Heart left ventricle (tissue), 16 donors: ENCODE measurements at regions not wholly inside any gene's neighbourhood (a gene's known extent, or its start where the extent isn't known, plus 50 kb on each side); places are given as distances from the start of the nearest gene placed in this dataset.

Experiments used
- ATAC-seq, 4 donors: fragments of 200-7000 bp; cut with Tn5 transposase; one replicate each; pipeline ENCODE4 v1.9.1; 2020 to 2022; ENCODE audit warnings: moderate library complexity in 4 of 4, mild to moderate bottlenecking in 3 of 4, moderate number of reproducible peaks in 1 of 4
- DNase-seq, 5 donors: peaks; one replicate each; pipeline ENCODE4 v3.0.0-alpha.2; 2020
- H3K27ac ChIP-seq, 12 donors: fragments of 200-600 bp; sonication (generic) in 4 of 12; one replicate each; pipeline versions ENCODE4 v1.5.0 to v1.8.0; 2016 to 2022; ENCODE audit warnings: mild to moderate bottlenecking in 2 of 12
- H3K27me3 ChIP-seq, 9 donors: fragments of 200-600 bp; sonication (generic) in 2 of 9; one replicate each; pipeline versions ENCODE4 v1.5.1 to v1.8.0; 2016 to 2022; ENCODE audit warnings: mild to moderate bottlenecking in 3 of 9
- H3K36me3 ChIP-seq, 9 donors: fragments of 200-600 bp; sonication (generic) in 2 of 9; one replicate each; pipeline versions ENCODE4 v1.5.0 to v1.8.0; 2018 to 2022; ENCODE audit warnings: mild to moderate bottlenecking in 2 of 9
- H3K4me1 ChIP-seq, 12 donors: fragments of 200-600 bp; sonication (generic) in 4 of 12; one replicate each; pipeline versions ENCODE4 v1.5.0 to v1.8.0; 2016 to 2022; ENCODE audit warnings: mild to moderate bottlenecking in 3 of 12
- H3K4me3 ChIP-seq, 12 donors: fragments of 200-600 bp; sonication (generic) in 4 of 12; one replicate each; pipeline versions ENCODE4 v1.5.0 to v1.8.0; 2017 to 2022; ENCODE audit warnings: mild to moderate bottlenecking in 9 of 12, moderate library complexity in 4 of 12
- H3K9me3 ChIP-seq, 12 donors: fragments of 200-600 bp; sonication (generic) in 4 of 12; one replicate each; pipeline versions ENCODE4 v1.5.0 to v1.8.0; 2016 to 2022; ENCODE audit warnings: mild to moderate bottlenecking in 1 of 12
- POLR2A ChIP-seq, 2 donors: fragments of 450-650 bp; IDR thresholded peaks; one replicate each; pipeline ENCODE4 v1.6.1; 2017; ENCODE audit warnings: antibody characterized with exemption in 2 of 2, mild to moderate bottlenecking in 2 of 2, moderate library complexity in 2 of 2
- WGBS, 4 donors: extraction: QIAGEN DNeasy Blood & Tissue Kit in 2 of 4; methylation state at CpG; one replicate each; pipeline versions ENCODE4 v1.1.5 to v1.1.7; 2013 to 2018; 5-methylcytosine and 5-hydroxymethylcytosine counted together
- intact Hi-C, 10 donors: fragments of 100-400 bp; cut with DNase I; formaldehyde crosslinking; loops; one replicate each; pipeline versions ENCODE4 v1.11.1 to v1.14.2; 2022
- TF ChIP-seq, protein P1 (sequence below), 12 donors: fragments of 200-600 bp; sonication (generic) in 4 of 12; IDR thresholded peaks; one replicate each; pipeline versions ENCODE4 v1.5.0 to v1.8.0; 2018 to 2022; ENCODE audit warnings: antibody characterized with exemption in 12 of 12, mild to moderate bottlenecking in 5 of 12
- donor health status: ischemic (EF 13 %, LVEDD 7.1; RV severe dilation, severe dysfunction).
- donor health status: healthy with polysubstance abuse.
- donor health status: DM: no; HTN: yes; CAD: no.
- donor health status: DM: no; HTN: no; CAD: no.
- donor health status: ischemic (EF 25% LVEDD 6.9; RV normal size, moderate dysfunction).
- donor health status: ischemic (EF 25% LVEDD 5.7; RV mildly dilated, moderate dysfunction).
- donor health status: healthy.
- donor health status: DM: yes; HTN: yes; CAD: no.
- donor health status: ischemic (EF 35%, LVEDD 5.7; RV mildly dilated, moderate dysfunction).
- donor health status: nonischemic (EF 11% LVEDD 7.7; RV severe dilation, severe dysfunction).
- donor health status: DM: yes; HTN: yes; CAD: no.
- donor health status: PGD.
- donor health status: ischemic (EF 29% LVEDD 5.4; RV normal size, mild dysfunction).
- donor health status: nonischemic (EF 23%, LVEDD 6.1; RV moderate dilation, normal function).

DNA sequence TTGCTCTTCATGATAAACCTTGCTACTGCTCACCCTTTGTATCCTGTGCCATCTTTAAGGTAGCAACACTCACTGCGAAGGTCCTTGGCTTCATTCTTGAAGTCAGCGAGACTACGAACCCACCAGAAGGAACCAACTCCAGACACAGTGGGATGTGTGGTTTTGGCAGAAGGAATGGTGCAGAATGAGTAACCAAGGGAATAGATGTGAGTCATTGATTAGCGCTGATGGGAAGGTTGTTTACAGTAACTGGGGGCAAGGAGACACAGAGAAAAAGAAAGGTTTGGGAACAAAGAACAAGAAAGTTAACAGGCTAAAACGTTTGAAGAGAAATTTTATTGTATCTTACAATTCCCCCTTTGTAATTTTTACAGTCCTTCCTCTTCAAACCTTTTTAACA is 266.1 kb upstream of the AMELY start:
- ATAC-seq (no peak), DNase-seq (no peak)
- Histone ChIP-seq H3K36me3 (no peaks in the 10 kb centered on the region), H3K27ac (no peak overlapping the region), H3K9me3 (no peaks in the 10 kb centered on the region), H3K4me1 (no peaks in the 10 kb centered on the region), H3K27me3 (no peaks in the 10 kb centered on the region), H3K4me3 (no peak overlapping the region)
- intact Hi-C loops = no loop called here
- TF ChIP-seq, protein P1, sequence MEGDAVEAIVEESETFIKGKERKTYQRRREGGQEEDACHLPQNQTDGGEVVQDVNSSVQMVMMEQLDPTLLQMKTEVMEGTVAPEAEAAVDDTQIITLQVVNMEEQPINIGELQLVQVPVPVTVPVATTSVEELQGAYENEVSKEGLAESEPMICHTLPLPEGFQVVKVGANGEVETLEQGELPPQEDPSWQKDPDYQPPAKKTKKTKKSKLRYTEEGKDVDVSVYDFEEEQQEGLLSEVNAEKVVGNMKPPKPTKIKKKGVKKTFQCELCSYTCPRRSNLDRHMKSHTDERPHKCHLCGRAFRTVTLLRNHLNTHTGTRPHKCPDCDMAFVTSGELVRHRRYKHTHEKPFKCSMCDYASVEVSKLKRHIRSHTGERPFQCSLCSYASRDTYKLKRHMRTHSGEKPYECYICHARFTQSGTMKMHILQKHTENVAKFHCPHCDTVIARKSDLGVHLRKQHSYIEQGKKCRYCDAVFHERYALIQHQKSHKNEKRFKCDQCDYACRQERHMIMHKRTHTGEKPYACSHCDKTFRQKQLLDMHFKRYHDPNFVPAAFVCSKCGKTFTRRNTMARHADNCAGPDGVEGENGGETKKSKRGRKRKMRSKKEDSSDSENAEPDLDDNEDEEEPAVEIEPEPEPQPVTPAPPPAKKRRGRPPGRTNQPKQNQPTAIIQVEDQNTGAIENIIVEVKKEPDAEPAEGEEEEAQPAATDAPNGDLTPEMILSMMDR (IDR thresholded peaks at IDR 0.05) = no peak
- no peak for TF ChIP-seq POLR2A (IDR thresholded peaks at IDR 0.05)
- WGBS, 4 donors = 77 to 82% methylated on average over 5 of the region's 5 CpGs; no CpG with 5 or more reads in 2 of the 4 donors

DNA sequence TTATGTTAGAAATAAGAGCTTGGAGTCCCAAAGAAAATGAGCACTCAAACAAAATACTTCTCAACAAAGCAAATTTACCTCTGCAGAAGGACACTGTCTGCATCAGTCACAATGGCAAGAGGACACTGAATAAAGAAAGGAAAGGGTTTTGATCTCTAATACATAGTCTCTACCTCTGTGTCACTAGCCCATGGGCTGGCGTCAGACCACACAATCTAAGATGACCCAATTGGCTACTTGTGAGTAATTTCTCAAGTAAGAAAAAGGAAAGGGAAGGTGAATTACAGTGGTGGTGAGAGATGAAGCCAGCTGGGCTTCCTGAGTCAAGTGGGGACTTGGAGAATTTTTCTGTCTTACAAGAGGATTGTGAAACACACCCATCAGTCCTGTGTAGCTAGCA is 257.9 kb upstream of the AMELY start:
- intact Hi-C loops = loop anchor here in 1 of 10 donors (10.0 kb wide), 1 partner anchor 55 kb away; no protein-coding TSS in a partner anchor
- Histone ChIP-seq H3K9me3 (no peaks in the 10 kb centered on the region), H3K4me1 (no peaks in the 10 kb centered on the region), H3K4me3 (no peak overlapping the region), H3K27me3 (no peaks in the 10 kb centered on the region), H3K27ac (no peak overlapping the region), H3K36me3 (no peaks in the 10 kb centered on the region)
- WGBS, 4 donors = 90 to 94% methylated on average over 1 of the region's 1 CpG; no CpG with 5 or more reads in 2 of the 4 donors
- DNase-seq (no peak), ATAC-seq (no peak)
- TF ChIP-seq, protein P1 (IDR thresholded peaks at IDR 0.05) = no peak
- no peak for TF ChIP-seq POLR2A (IDR thresholded peaks at IDR 0.05)

DNA sequence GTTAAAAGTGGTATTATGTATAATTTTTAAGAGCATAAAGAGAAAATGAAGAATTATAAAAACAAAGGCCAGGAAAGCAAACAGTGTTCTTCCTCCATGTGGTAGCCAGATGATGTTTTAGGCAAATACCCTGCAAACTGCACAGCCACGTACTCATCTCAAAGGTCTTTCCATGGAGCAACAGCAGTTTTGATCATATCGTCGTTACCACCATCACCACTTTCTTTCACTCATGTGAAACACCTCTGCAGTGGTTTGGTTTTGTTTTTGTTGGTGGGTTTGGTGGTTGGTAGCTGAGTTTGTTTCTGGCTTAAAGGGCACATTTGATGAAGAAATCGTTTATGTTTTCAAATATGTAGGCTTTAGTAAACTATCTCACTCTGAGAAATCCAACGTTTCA is 229.9 kb upstream of the AMELY start:
- H3K4me1 ChIP-seq = no peaks in the 10 kb centered on the region
- H3K9me3 ChIP-seq = no peaks in the 10 kb centered on the region
- DNase-seq (no peak), ATAC-seq (no peak)
- intact Hi-C loops = no loop called here
- H3K27ac ChIP-seq = no peak overlapping the region
- no peaks in the 10 kb centered on the region for H3K36me3 ChIP-seq
- no peaks in the 10 kb centered on the region for H3K27me3 ChIP-seq
- H3K4me3 ChIP-seq = no peak overlapping the region
- WGBS, 4 donors = 82 to 84% methylated on average over 5 of the region's 5 CpGs; no CpG with 5 or more reads in 2 of the 4 donors
- TF ChIP-seq, protein P1 (IDR thresholded peaks at IDR 0.05) = no peak
- TF ChIP-seq POLR2A (IDR thresholded peaks at IDR 0.05) = no peak
